ENCODE measurements at regions not wholly inside any gene's neighbourhood (a gene's known extent, or its start where the extent isn't known, plus 50 kb on each side); places are given as distances from the start of the nearest gene placed in this dataset.
A peak's percentile ranks its signal among the peaks of the same experiment; 100 is the strongest.
"Not testable (repeated sequence)": the region's sequence is repeated elsewhere in the genome, so short reads cannot be mapped to it uniquely, and the experiment has no call there.

DNA sequence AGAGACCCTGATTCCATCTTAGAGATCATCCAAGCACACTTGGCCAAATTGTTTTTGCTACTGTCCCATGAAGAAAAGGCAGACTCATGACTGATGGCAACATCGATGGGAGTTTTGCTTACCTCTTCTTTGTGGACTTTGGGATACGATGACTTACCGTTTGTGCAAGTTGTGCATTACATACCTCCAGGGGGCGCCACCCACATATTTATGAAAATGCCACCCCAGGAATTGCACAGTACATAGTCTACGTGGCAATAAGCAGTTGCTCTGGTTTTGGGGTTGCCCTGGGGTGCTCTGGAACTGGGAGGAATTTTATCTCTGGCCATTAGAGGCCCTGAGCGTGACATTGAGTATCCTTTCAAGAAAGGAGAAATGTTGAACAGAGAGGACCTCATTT lies 139.0 kb upstream of the CCZ1B start:
- H3K9me3 ChIP-seq (ENCODE audit: low read depth, low read length, poor library complexity, severe bottlenecking); POLR2A ChIA-PET (ENCODE audit: low non-redundant PET); H3K27me3 ChIP-seq (replicated peaks; ENCODE audit: insufficient read depth, low read depth, low read length, poor library complexity); BruUV-seq (replicated peaks); H3K4me1 ChIP-seq (ENCODE audit: insufficient read depth, low read length, poor library complexity, severe bottlenecking); H3K27ac ChIP-seq (ENCODE audit: low read depth, low read length, poor library complexity, severe bottlenecking); CTCF ChIA-PET; H3K4me3 ChIP-seq (ENCODE audit: low read depth, low read length, poor library complexity, severe bottlenecking); H3K36me3 ChIP-seq (ENCODE audit: insufficient read depth, low read length, poor library complexity, severe bottlenecking): not testable (repeated sequence)
- TF ChIP-seq, protein P1, sequence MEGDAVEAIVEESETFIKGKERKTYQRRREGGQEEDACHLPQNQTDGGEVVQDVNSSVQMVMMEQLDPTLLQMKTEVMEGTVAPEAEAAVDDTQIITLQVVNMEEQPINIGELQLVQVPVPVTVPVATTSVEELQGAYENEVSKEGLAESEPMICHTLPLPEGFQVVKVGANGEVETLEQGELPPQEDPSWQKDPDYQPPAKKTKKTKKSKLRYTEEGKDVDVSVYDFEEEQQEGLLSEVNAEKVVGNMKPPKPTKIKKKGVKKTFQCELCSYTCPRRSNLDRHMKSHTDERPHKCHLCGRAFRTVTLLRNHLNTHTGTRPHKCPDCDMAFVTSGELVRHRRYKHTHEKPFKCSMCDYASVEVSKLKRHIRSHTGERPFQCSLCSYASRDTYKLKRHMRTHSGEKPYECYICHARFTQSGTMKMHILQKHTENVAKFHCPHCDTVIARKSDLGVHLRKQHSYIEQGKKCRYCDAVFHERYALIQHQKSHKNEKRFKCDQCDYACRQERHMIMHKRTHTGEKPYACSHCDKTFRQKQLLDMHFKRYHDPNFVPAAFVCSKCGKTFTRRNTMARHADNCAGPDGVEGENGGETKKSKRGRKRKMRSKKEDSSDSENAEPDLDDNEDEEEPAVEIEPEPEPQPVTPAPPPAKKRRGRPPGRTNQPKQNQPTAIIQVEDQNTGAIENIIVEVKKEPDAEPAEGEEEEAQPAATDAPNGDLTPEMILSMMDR (conservative IDR thresholded peaks at IDR 0.05; ENCODE audit: low read depth, low read length) = peak; percentile 45
- peak; percentile 41 for DNase-seq (ENCODE audit: low spot score)
- intact Hi-C loops (cut with micrococcal nuclease; ENCODE audit: unreplicated experiment) = loop anchor here (2.0 to 10.0 kb wide), 4 partner anchors 220 to 1250 kb away; partner anchors contain the start of gene C1GALT1

DNA sequence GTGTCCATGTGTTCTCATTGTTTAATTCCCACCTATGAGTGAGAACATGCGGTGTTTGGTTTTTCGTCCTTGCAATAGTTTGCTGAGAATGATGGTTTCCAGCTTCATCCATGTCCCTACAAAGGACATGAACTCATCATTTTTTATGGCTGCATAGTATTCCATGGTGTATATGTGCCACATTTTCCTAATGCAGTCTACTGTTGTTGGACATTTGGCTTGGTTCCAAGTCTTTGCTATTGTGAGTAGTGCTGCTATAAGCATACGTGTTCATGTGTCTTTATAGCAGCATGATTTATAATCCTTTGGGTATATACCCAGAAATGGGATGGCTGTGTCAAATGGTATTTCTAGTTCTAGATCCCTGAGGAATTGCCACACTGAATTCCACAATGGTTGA lies 144.1 kb upstream of the CCZ1B start:
- POLR2A ChIA-PET (ENCODE audit: low non-redundant PET); intact Hi-C loops (cut with micrococcal nuclease; ENCODE audit: unreplicated experiment); H3K36me3 ChIP-seq (ENCODE audit: insufficient read depth, low read length, poor library complexity, severe bottlenecking): not testable (repeated sequence)

DNA sequence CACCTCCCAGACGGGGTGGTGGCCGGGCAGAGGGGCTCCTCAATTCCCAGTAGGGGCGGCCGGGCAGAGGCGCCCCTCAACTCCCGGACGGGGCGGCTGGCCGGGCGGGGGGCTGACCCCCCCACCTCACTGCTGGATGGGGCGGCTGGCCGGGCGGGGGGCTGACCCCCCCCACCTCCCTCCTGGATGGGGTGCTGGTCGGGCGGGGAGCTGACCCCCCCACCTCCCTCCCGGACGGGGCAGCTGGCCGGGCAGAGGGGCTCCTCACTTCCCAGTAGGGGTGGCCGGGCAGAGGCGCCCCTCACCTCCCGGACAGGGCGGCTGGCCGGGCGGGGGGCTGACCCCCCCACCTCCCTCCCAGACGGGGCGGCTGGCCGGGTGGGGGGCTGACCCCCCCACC lies 148.8 kb upstream of the CCZ1B start:
- intact Hi-C loops (cut with micrococcal nuclease; ENCODE audit: unreplicated experiment); H3K27ac ChIP-seq (ENCODE audit: low read depth, low read length, poor library complexity, severe bottlenecking); POLR2A ChIA-PET (ENCODE audit: low non-redundant PET): not testable (repeated sequence)

More for the DNA sequence above, 144.1 kb upstream of the CCZ1B start:
- H3K27me3 ChIP-seq (replicated peaks; ENCODE audit: insufficient read depth, low read depth, low read length, poor library complexity); CTCF ChIA-PET; H3K4me1 ChIP-seq (ENCODE audit: insufficient read depth, low read length, poor library complexity, severe bottlenecking); DNase-seq (ENCODE audit: low spot score); H3K9me3 ChIP-seq (ENCODE audit: low read depth, low read length, poor library complexity, severe bottlenecking); H3K4me3 ChIP-seq (ENCODE audit: low read depth, low read length, poor library complexity, severe bottlenecking); BruUV-seq (replicated peaks); H3K27ac ChIP-seq (ENCODE audit: low read depth, low read length, poor library complexity, severe bottlenecking): not testable (repeated sequence)

GRCh38 chr7:6975346-6975745 lies 149.3 kb upstream of the CCZ1B start:
- POLR2A ChIA-PET (ENCODE audit: low non-redundant PET); H3K4me3 ChIP-seq (ENCODE audit: low read depth, low read length, poor library complexity, severe bottlenecking); intact Hi-C loops (cut with micrococcal nuclease; ENCODE audit: unreplicated experiment); H3K4me1 ChIP-seq (ENCODE audit: insufficient read depth, low read length, poor library complexity, severe bottlenecking); H3K27me3 ChIP-seq (replicated peaks; ENCODE audit: insufficient read depth, low read depth, low read length, poor library complexity); H3K27ac ChIP-seq (ENCODE audit: low read depth, low read length, poor library complexity, severe bottlenecking); BruUV-seq (replicated peaks); CTCF ChIA-PET; H3K9me3 ChIP-seq (ENCODE audit: low read depth, low read length, poor library complexity, severe bottlenecking); DNase-seq (ENCODE audit: low spot score); H3K36me3 ChIP-seq (ENCODE audit: insufficient read depth, low read length, poor library complexity, severe bottlenecking): not testable (repeated sequence)

More for the DNA sequence above, 148.8 kb upstream of the CCZ1B start:
- H3K9me3 ChIP-seq (ENCODE audit: low read depth, low read length, poor library complexity, severe bottlenecking); DNase-seq (ENCODE audit: low spot score); CTCF ChIA-PET; H3K4me1 ChIP-seq (ENCODE audit: insufficient read depth, low read length, poor library complexity, severe bottlenecking); H3K4me3 ChIP-seq (ENCODE audit: low read depth, low read length, poor library complexity, severe bottlenecking); H3K27me3 ChIP-seq (replicated peaks; ENCODE audit: insufficient read depth, low read depth, low read length, poor library complexity); H3K36me3 ChIP-seq (ENCODE audit: insufficient read depth, low read length, poor library complexity, severe bottlenecking); BruUV-seq (replicated peaks): not testable (repeated sequence)

DNA sequence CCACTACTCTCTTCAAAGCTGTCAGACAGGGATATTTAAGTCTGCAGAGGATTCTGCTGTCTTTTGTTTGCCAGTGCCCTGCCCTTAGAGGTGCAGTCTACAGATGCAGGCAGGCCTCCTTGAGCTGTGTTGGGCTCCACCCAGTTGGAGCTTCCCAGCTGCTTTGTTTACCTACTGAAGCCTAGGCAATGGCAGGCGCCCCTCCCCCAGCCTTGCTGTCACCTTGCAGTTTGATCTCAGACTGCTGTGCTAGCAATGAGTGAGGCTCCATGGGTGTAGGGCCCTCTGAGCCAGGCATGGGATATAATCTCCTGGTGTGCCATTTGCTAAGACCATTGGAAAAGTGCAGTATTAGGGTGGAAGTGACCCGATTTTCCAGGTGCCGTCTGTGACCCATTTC lies 151.3 kb upstream of the CCZ1B start:
- POLR2A ChIA-PET (ENCODE audit: low non-redundant PET); H3K27me3 ChIP-seq (replicated peaks; ENCODE audit: insufficient read depth, low read depth, low read length, poor library complexity); H3K9me3 ChIP-seq (ENCODE audit: low read depth, low read length, poor library complexity, severe bottlenecking); H3K4me1 ChIP-seq (ENCODE audit: insufficient read depth, low read length, poor library complexity, severe bottlenecking); intact Hi-C loops (cut with micrococcal nuclease; ENCODE audit: unreplicated experiment); H3K27ac ChIP-seq (ENCODE audit: low read depth, low read length, poor library complexity, severe bottlenecking); H3K4me3 ChIP-seq (ENCODE audit: low read depth, low read length, poor library complexity, severe bottlenecking); DNase-seq (ENCODE audit: low spot score); BruUV-seq (replicated peaks); H3K36me3 ChIP-seq (ENCODE audit: insufficient read depth, low read length, poor library complexity, severe bottlenecking); CTCF ChIA-PET: not testable (repeated sequence)

DNA sequence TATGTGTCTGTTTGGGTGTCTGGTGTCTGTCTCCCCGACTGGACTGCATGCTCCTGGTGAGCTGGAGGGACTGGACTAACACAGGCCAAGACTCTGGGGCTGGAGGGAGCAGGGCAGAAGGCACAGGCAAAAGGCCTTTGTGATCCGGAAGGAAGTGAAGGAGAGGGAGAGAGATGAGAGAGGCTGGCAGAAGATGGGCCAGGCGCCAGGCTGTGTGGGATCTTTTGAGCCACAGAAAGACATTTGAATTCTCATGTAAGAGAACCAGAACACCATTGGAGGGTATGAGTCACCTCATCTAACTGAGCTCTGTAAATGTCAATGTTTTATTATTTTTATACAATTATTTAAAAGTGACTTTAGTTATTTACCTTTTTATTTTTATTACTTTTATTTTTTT lies 152.3 kb upstream of the CCZ1B start:
- H3K9me3 ChIP-seq (ENCODE audit: low read depth, low read length, poor library complexity, severe bottlenecking); intact Hi-C loops (cut with micrococcal nuclease; ENCODE audit: unreplicated experiment); H3K36me3 ChIP-seq (ENCODE audit: insufficient read depth, low read length, poor library complexity, severe bottlenecking); CTCF ChIA-PET; H3K27me3 ChIP-seq (replicated peaks; ENCODE audit: insufficient read depth, low read depth, low read length, poor library complexity); H3K4me1 ChIP-seq (ENCODE audit: insufficient read depth, low read length, poor library complexity, severe bottlenecking); POLR2A ChIA-PET (ENCODE audit: low non-redundant PET); DNase-seq (ENCODE audit: low spot score); BruUV-seq (replicated peaks); H3K4me3 ChIP-seq (ENCODE audit: low read depth, low read length, poor library complexity, severe bottlenecking); H3K27ac ChIP-seq (ENCODE audit: low read depth, low read length, poor library complexity, severe bottlenecking): not testable (repeated sequence)

GRCh38 chr7:6979456-6979855 lies 153.4 kb upstream of the CCZ1B start:
- H3K9me3 ChIP-seq (ENCODE audit: low read depth, low read length, poor library complexity, severe bottlenecking); BruUV-seq (replicated peaks); POLR2A ChIA-PET (ENCODE audit: low non-redundant PET); H3K27ac ChIP-seq (ENCODE audit: low read depth, low read length, poor library complexity, severe bottlenecking); DNase-seq (ENCODE audit: low spot score); CTCF ChIA-PET; H3K27me3 ChIP-seq (replicated peaks; ENCODE audit: insufficient read depth, low read depth, low read length, poor library complexity); intact Hi-C loops (cut with micrococcal nuclease; ENCODE audit: unreplicated experiment); H3K4me1 ChIP-seq (ENCODE audit: insufficient read depth, low read length, poor library complexity, severe bottlenecking); H3K4me3 ChIP-seq (ENCODE audit: low read depth, low read length, poor library complexity, severe bottlenecking); H3K36me3 ChIP-seq (ENCODE audit: insufficient read depth, low read length, poor library complexity, severe bottlenecking): not testable (repeated sequence)
